Neural progenitor cell (in vitro differentiated cells): ENCODE measurements at regions not wholly inside any gene's neighbourhood (a gene's known extent, or its start where the extent isn't known, plus 50 kb on each side); places are given as distances from the start of the nearest gene placed in this dataset.
A peak's percentile ranks its signal among the peaks of the same experiment; 100 is the strongest.

ENCODE experiments used
- DNase-seq: peaks from one replicate; pipeline ENCODE4 v3.0.0-alpha.2; 2016; ENCODE audit warnings: low spot score
- H2AFZ ChIP-seq: fragments of 200-600 bp; sonication (generic); replicated peaks from 2 replicates; pipeline ENCODE4 v1.6.1; 2016; ENCODE audit warnings: antibody characterized with exemption
- H3F3A ChIP-seq: fragments of 200-600 bp; sonication (generic); 2 replicates; pipeline ENCODE4 v1.6.1; 2016; ENCODE audit warnings: antibody characterized with exemption, low read depth
- H3K27ac ChIP-seq: fragments of 200-600 bp; sonication (generic); 2 replicates; pipeline ENCODE4 v1.5.1; 2016; ENCODE audit warnings: mild to moderate bottlenecking
- H3K27me3 ChIP-seq: fragments of 200-600 bp; sonication (generic); 2 replicates; pipeline ENCODE4 v1.6.1; 2016; ENCODE audit warnings: mild to moderate bottlenecking, moderate library complexity
- H3K36me3 ChIP-seq: fragments of 200-600 bp; sonication (generic); 2 replicates; pipeline ENCODE4 v1.5.1; 2016
- H3K4me1 ChIP-seq: fragments of 200-600 bp; sonication (generic); 2 replicates; pipeline ENCODE4 v1.6.1; 2016; ENCODE audit warnings: mixed run types
- H3K4me2 ChIP-seq: fragments of 200-600 bp; sonication (generic); 2 replicates; pipeline ENCODE4 v1.6.1; 2016
- H3K4me3 ChIP-seq: fragments of 200-600 bp; sonication (generic); 2 replicates; pipeline ENCODE4 v1.5.1; 2016
- H3K79me2 ChIP-seq: fragments of 200-600 bp; sonication (generic); 2 replicates; pipeline ENCODE4 v1.6.1; 2016; ENCODE audit warnings: low read depth
- H3K9ac ChIP-seq: fragments of 200-600 bp; sonication (generic); 2 replicates; pipeline ENCODE4 v1.6.1; 2016
- H3K9me3 ChIP-seq: fragments of 200-600 bp; sonication (generic); 2 replicates; pipeline ENCODE4 v1.5.1; 2016; ENCODE audit warnings: low read depth
- H4K20me1 ChIP-seq: fragments of 200-600 bp; sonication (generic); 2 replicates; pipeline ENCODE4 v1.6.1; 2016; ENCODE audit warnings: low read depth
- H3K27ac Mint-ChIP-seq: 3 replicates; pipeline ENCODE4 v1.8.0; 2021; ENCODE audit warnings: mixed read lengths
- H3K27me3 Mint-ChIP-seq: 2 replicates; pipeline ENCODE4 v1.8.0; 2022; ENCODE audit warnings: low read depth, mild to moderate bottlenecking, inconsistent platforms, moderate library complexity, mixed read lengths; ENCODE audit not compliant: insufficient read depth
- H3K36me3 Mint-ChIP-seq: 3 replicates; pipeline ENCODE4 v1.8.0; 2021; ENCODE audit warnings: mixed read lengths
- H3K4me1 Mint-ChIP-seq: 3 replicates; pipeline ENCODE4 v1.8.0; 2021; ENCODE audit warnings: mixed read lengths
- H3K4me3 Mint-ChIP-seq: 3 replicates; pipeline ENCODE4 v1.8.0; 2021; ENCODE audit warnings: mild to moderate bottlenecking, moderate library complexity, mixed read lengths
- H3K9me3 Mint-ChIP-seq: 3 replicates; pipeline ENCODE4 v1.8.0; 2020; ENCODE audit warnings: mixed read lengths
- CTCF ChIP-seq: fragments of 200-600 bp; sonication (generic); IDR thresholded peaks from 2 replicates; pipeline ENCODE4 v1.5.1; 2017; ENCODE audit warnings: antibody characterized with exemption, mild to moderate bottlenecking
- EZH2 ChIP-seq: fragments of 200-600 bp; sonication (generic); IDR thresholded peaks from 2 replicates; pipeline ENCODE4 v1.6.1; 2017; ENCODE audit warnings: antibody characterized with exemption, mild to moderate bottlenecking, moderate library complexity
- EZH2phosphoT487 ChIP-seq: fragments of 200-600 bp; sonication (generic); IDR thresholded peaks from 2 replicates; pipeline ENCODE4 v1.6.1; 2017; ENCODE audit warnings: antibody characterized with exemption

DNA sequence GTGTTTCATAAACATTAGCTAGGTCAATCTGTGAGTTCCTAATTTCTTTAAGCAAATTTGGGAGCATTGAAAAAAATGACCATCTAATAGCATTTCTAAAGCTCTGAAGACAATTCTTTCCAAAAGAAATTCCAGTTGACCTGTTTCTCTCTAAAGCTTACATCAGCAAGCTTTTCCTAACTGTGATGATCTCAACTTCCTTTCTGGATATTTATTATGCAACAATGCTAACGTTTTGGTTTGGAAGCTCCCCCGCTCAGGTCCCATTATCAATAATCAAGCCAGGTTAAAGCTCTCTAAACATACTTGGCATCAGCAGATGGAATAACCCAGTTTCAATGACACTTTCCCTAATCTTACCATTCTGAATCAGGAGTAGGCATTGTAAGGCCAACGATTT is 196.3 kb upstream of the TANK start:
- H4K20me1 ChIP-seq = no peaks in the 10 kb centered on the region
- H3K36me3 ChIP-seq = no peaks in the 10 kb centered on the region
- no peaks in the 10 kb centered on the region for H3K4me1 ChIP-seq
- H3K4me3 ChIP-seq = no peak overlapping the region
- H3K79me2 ChIP-seq = no peaks in the 10 kb centered on the region
- no peak overlapping the region for H3K4me2 ChIP-seq
- H3K9ac ChIP-seq = no peak overlapping the region
- TF ChIP-seq EZH2 = no peak
- TF ChIP-seq EZH2phosphoT487 = no peak
- no peak for TF ChIP-seq CTCF
- Mint-ChIP-seq H3K9me3 (no peaks in the 10 kb centered on the region), H3K27me3 (no peaks in the 10 kb centered on the region), H3K4me1 (no peaks in the 10 kb centered on the region), H3K36me3 (no peaks in the 10 kb centered on the region), H3K27ac (no peak overlapping the region), H3K4me3 (no peak overlapping the region)
- H3K27me3 ChIP-seq = no peaks in the 10 kb centered on the region
- H3F3A ChIP-seq = no peaks in the 10 kb centered on the region
- no peak for DNase-seq
- no peak overlapping the region for H3K27ac ChIP-seq
- H2AFZ ChIP-seq = no peak overlapping the region
- H3K9me3 ChIP-seq = no peaks in the 10 kb centered on the region

- Mint-ChIP-seq H3K4me3 (no peak overlapping the region), H3K27ac (peak overlapping the region; percentile 26), H3K4me1 (peaks cover 4% of the 10 kb centered on the region), H3K36me3 (no peaks in the 10 kb centered on the region), H3K9me3 (no peaks in the 10 kb centered on the region), H3K27me3 (no peaks in the 10 kb centered on the region)
- peaks cover 3% of the 10 kb centered on the region for H3K4me1 ChIP-seq
- H3F3A ChIP-seq = no peaks in the 10 kb centered on the region
- H3K36me3 ChIP-seq = no peaks in the 10 kb centered on the region
- TF ChIP-seq CTCF (no peak), EZH2 (no peak), EZH2phosphoT487 (no peak)
- H3K27me3 ChIP-seq = no peaks in the 10 kb centered on the region
- H3K4me3 ChIP-seq = no peak overlapping the region
- DNase-seq = no peak
- no peak overlapping the region for H3K9ac ChIP-seq
- H3K4me2 ChIP-seq = no peak overlapping the region
- no peaks in the 10 kb centered on the region for H3K79me2 ChIP-seq
- no peak overlapping the region for H2AFZ ChIP-seq
- no peak overlapping the region for H3K27ac ChIP-seq
- no peaks in the 10 kb centered on the region for H3K9me3 ChIP-seq
- no peaks in the 10 kb centered on the region for H4K20me1 ChIP-seq
Observed at GRCh38 chr2:160967523-160967922, 192.7 kb upstream of the TANK start.

GRCh38 chr2:160968183-160968582 is 192.0 kb upstream of the TANK start:
- Mint-ChIP-seq H3K27ac (no peak overlapping the region), H3K9me3 (no peaks in the 10 kb centered on the region), H3K36me3 (no peaks in the 10 kb centered on the region), H3K4me1 (peaks cover 4% of the 10 kb centered on the region), H3K27me3 (no peaks in the 10 kb centered on the region), H3K4me3 (no peak overlapping the region)
- no peaks in the 10 kb centered on the region for H4K20me1 ChIP-seq
- no peaks in the 10 kb centered on the region for H3K36me3 ChIP-seq
- peaks cover 3% of the 10 kb centered on the region for H3K4me1 ChIP-seq
- TF ChIP-seq EZH2phosphoT487 (no peak), EZH2 (no peak), CTCF (no peak)
- H3K4me3 ChIP-seq = no peak overlapping the region
- H3K27me3 ChIP-seq = no peaks in the 10 kb centered on the region
- no peak for DNase-seq
- H3K9ac ChIP-seq = no peak overlapping the region
- no peaks in the 10 kb centered on the region for H3K9me3 ChIP-seq
- no peak overlapping the region for H3K4me2 ChIP-seq
- H3K27ac ChIP-seq = no peak overlapping the region
- H3K79me2 ChIP-seq = no peaks in the 10 kb centered on the region
- no peak overlapping the region for H2AFZ ChIP-seq
- no peaks in the 10 kb centered on the region for H3F3A ChIP-seq
